SH-SY5Y (cell line): ENCODE measurements at regions not wholly inside any gene's neighbourhood (a gene's known extent, or its start where the extent isn't known, plus 50 kb on each side); places are given as distances from the start of the nearest gene placed in this dataset.

Source experiments
- GATA2 ChIP-seq: IDR thresholded peaks from 2 replicates; pipeline ENCODE4 v1.6.1; 2011; ENCODE audit warnings: mild to moderate bottlenecking, low read depth, low read length
- GATA3 ChIP-seq: IDR thresholded peaks from 2 replicates; pipeline ENCODE4 v1.6.1; 2011; ENCODE audit warnings: low read depth, mild to moderate bottlenecking, low read length, moderate library complexity

DNA sequence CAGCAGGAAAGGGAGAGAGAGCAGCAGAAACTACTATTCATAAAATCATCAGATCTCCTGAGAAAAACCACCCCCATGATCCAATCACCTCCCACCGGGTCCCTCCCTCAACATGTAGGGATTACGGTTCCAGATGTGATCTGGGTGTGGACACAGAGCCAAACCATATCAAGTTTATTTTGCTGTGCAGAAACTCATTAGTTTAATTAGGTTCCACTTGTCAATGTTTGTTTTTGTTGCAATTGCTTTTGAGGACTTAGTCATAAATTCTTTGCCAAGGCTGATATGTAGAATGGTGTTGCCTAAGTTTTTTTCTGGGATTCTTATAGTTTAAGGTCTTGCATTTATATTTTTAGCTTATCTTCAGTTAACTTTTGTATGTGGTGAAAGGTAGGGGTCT lies 422.0 kb upstream of the HS3ST5 start:
- no peak for TF ChIP-seq GATA3
- TF ChIP-seq GATA2 = no peak
